ENCODE measurements at regions not wholly inside any gene's neighbourhood (a gene's known extent, or its start where the extent isn't known, plus 50 kb on each side); places are given as distances from the start of the nearest gene placed in this dataset.

DNA sequence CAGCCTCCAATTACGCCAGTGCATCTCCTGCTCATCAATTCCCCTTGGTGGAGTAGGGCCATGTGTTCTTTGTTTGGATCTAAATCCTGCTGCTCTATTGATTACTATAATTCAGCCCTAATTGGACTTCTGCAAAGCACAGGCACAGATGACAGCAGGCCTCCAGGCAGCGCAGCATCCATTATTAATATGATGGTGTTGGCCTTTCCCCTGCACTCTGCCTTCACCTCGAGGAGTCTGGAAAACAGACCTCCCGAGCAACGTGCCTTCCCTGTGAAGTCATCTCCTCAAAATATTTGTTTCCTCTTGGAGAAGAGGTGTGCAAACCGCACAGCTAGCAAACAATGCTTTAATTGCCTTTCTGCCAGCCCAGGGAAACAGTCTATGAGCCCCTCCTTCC lies 92.5 kb downstream of the UQCRFS1 start:
- Histone ChIP-seq H3K4me3 (no peak overlapping the region), H3K36me3 (replicated peaks in 1 of 2; ENCODE audit: insufficient read depth in 1 of 2, low read depth in 2 of 2) (no peaks in the 10 kb centered on the region), H3K4me1 (no peaks in the 10 kb centered on the region), H3K27me3 (no peaks in the 10 kb centered on the region), H3K9me3 (peaks cover 0 to 6% (median 0%) of the 10 kb centered on the region in 3 donors), H3K27ac (no peak overlapping the region)
- ATAC-seq (no peak), DNase-seq (no peak)
- intact Hi-C loops (cut with DNase I), result no loop called here
- TF ChIP-seq, protein P1, sequence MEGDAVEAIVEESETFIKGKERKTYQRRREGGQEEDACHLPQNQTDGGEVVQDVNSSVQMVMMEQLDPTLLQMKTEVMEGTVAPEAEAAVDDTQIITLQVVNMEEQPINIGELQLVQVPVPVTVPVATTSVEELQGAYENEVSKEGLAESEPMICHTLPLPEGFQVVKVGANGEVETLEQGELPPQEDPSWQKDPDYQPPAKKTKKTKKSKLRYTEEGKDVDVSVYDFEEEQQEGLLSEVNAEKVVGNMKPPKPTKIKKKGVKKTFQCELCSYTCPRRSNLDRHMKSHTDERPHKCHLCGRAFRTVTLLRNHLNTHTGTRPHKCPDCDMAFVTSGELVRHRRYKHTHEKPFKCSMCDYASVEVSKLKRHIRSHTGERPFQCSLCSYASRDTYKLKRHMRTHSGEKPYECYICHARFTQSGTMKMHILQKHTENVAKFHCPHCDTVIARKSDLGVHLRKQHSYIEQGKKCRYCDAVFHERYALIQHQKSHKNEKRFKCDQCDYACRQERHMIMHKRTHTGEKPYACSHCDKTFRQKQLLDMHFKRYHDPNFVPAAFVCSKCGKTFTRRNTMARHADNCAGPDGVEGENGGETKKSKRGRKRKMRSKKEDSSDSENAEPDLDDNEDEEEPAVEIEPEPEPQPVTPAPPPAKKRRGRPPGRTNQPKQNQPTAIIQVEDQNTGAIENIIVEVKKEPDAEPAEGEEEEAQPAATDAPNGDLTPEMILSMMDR (IDR thresholded peaks at IDR 0.05), result no peak
- no peak for TF ChIP-seq POLR2A (IDR thresholded peaks at IDR 0.05)
- WGBS, 2 donors, result 51 to 59% methylated on average over 6 of the region's 6 CpGs

DNA sequence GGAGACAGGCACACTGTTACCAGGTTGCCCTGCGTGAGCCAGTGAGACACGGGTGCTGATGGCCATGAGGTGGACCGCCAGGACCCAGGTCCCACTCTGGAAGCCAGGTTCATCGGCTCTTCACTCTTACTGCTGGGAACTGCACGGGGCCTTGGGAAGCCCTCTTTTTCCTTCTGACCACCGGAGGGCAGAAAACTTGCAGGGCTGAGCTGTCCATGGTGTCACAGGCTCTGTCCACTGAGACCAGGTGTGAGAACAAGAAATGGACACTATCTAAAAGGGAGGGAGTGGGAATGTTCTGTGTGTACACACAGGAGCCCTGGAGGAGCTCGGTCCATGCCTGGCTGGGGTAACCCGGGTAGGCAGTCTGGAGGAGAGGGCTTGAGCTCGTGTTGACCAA lies 93.4 kb downstream of the UQCRFS1 start:
- H3K27me3 ChIP-seq, result no peaks in the 10 kb centered on the region
- intact Hi-C loops (cut with DNase I), result no loop called here
- H3K27ac ChIP-seq, result no peak overlapping the region
- H3K4me1 ChIP-seq, result no peaks in the 10 kb centered on the region
- H3K9me3 ChIP-seq, result peaks cover 0 to 6% (median 0%) of the 10 kb centered on the region in 3 donors
- no peak overlapping the region for H3K4me3 ChIP-seq
- WGBS, 2 donors, result 32 to 36% methylated on average over 9 of the region's 9 CpGs
- H3K36me3 ChIP-seq (replicated peaks in 1 of 2; ENCODE audit: insufficient read depth in 1 of 2, low read depth in 2 of 2), result no peaks in the 10 kb centered on the region
- ATAC-seq (no peak), DNase-seq (no peak)
- TF ChIP-seq POLR2A (IDR thresholded peaks at IDR 0.05), result no peak
- TF ChIP-seq, protein P1 (IDR thresholded peaks at IDR 0.05), result peak in 1 of 7 experiments; percentile 13

DNA sequence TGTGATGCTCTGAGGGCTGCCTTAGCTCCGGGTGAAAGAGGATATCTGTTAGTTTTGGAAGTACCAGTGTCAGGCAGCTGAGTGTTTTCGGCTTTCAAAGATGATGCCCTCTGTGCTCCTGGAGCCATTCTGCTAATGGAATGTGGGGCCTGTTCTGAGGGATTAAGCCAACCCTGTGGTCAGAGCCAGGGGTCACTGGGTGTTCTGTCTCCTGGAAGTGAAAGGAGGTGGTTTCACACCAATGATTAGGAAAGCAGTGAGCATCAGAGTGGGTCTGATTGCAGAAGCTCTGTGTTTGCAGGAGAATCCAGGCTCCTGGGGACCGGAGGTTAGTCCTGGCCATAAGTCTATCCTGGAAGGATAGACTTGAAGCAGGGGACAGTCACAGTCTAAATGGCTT lies 94.6 kb downstream of the UQCRFS1 start:
- H3K36me3 ChIP-seq (replicated peaks in 1 of 2; ENCODE audit: insufficient read depth in 1 of 2, low read depth in 2 of 2), result no peaks in the 10 kb centered on the region
- no peaks in the 10 kb centered on the region for H3K4me1 ChIP-seq
- WGBS, 2 donors, result 32 to 69% methylated on average over 1 to 3 of the region's 3 CpGs
- no peak overlapping the region for H3K4me3 ChIP-seq
- no peak for TF ChIP-seq POLR2A (IDR thresholded peaks at IDR 0.05)
- TF ChIP-seq, protein P1 (IDR thresholded peaks at IDR 0.05), result no peak
- no peak overlapping the region for H3K27ac ChIP-seq
- intact Hi-C loops (cut with DNase I), result no loop called here
- no peaks in the 10 kb centered on the region for H3K9me3 ChIP-seq
- ATAC-seq (no peak), DNase-seq (no peak)
- H3K27me3 ChIP-seq, result no peaks in the 10 kb centered on the region

DNA sequence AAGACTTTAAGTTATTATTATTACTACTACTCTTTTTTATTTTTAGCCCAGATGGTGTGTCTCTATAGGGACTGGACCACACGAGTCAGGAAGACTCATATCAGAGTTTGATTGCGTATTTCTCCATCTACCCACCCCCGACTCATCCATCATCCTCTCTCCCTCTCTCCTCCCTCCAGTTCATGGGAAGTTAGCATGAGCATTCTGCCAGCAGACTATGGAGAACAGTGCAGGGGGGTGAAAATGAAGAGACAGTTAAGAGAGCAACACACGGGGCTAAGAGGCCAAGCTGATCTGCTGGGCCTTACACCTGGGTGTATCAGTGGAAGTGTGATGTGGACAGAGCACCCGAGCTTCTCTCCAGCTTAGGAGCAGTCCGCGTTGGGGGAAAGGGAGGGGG lies 95.0 kb downstream of the UQCRFS1 start:
- Histone ChIP-seq H3K4me3 (no peak overlapping the region), H3K27me3 (no peaks in the 10 kb centered on the region), H3K27ac (no peak overlapping the region), H3K36me3 (replicated peaks in 1 of 2; ENCODE audit: insufficient read depth in 1 of 2, low read depth in 2 of 2) (no peaks in the 10 kb centered on the region), H3K4me1 (no peaks in the 10 kb centered on the region), H3K9me3 (no peaks in the 10 kb centered on the region)
- ATAC-seq (no peak), DNase-seq (no peak)
- TF ChIP-seq, protein P1 (IDR thresholded peaks at IDR 0.05), result no peak
- TF ChIP-seq POLR2A (IDR thresholded peaks at IDR 0.05), result no peak
- 29 to 35% methylated on average over 7 of the region's 7 CpGs for WGBS, 2 donors
- intact Hi-C loops (cut with DNase I), result no loop called here

DNA sequence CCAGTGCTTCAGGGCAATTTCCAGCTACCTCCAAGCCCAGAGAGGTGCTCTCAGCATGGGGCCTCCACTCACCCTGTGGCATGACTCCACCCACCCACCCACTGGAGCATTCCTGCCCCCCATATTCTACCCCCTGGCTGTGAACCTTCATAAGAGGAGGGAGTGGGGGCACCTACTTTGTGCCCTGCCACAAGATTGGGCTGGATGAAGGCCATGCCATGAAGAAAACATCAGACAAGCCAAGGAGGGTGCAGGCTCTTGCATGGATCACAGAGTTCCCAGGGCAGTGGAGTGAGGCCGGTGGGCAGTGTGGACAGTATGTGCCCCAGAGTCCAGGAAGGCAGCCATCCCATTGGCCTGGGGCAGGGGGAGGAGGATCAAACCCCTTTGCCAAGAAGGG lies 97.8 kb downstream of the UQCRFS1 start:
- ATAC-seq (no peak), DNase-seq (no peak)
- Histone ChIP-seq H3K27me3 (no peaks in the 10 kb centered on the region), H3K4me1 (no peaks in the 10 kb centered on the region), H3K27ac (no peak overlapping the region), H3K36me3 (replicated peaks in 1 of 2; ENCODE audit: insufficient read depth in 1 of 2, low read depth in 2 of 2) (no peaks in the 10 kb centered on the region), H3K9me3 (no peaks in the 10 kb centered on the region), H3K4me3 (no peak overlapping the region)
- TF ChIP-seq POLR2A (IDR thresholded peaks at IDR 0.05), result no peak
- TF ChIP-seq, protein P1 (IDR thresholded peaks at IDR 0.05), result no peak
- intact Hi-C loops (cut with DNase I), result no loop called here
- WGBS, 2 donors, result 73 to 75% methylated on average over 1 of the region's 1 CpG
